ENCODE measurements at regions not wholly inside any gene's neighbourhood (a gene's known extent, or its start where the extent isn't known, plus 50 kb on each side); places are given as distances from the start of the nearest gene placed in this dataset.

DNA sequence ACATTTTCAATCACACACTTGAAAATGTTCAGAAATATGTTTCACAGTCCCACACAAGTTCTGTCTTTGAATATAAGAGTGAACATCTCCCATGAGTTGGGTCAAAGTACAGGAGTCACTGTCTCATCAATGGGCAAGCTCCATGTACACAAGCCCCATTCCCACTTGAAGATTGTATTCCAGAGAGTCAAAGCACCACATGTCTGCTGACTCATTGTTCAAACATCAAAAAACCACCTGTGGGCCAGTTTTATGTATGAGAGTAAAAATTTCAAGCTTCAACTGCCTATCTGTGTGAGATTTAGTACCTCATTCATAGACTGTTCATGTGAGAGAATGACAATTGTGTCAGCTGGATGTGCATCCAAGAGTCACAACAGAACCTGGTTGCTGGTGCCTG lies 1174.4 kb upstream of the AMELY start:
- TF ChIP-seq, protein P1, sequence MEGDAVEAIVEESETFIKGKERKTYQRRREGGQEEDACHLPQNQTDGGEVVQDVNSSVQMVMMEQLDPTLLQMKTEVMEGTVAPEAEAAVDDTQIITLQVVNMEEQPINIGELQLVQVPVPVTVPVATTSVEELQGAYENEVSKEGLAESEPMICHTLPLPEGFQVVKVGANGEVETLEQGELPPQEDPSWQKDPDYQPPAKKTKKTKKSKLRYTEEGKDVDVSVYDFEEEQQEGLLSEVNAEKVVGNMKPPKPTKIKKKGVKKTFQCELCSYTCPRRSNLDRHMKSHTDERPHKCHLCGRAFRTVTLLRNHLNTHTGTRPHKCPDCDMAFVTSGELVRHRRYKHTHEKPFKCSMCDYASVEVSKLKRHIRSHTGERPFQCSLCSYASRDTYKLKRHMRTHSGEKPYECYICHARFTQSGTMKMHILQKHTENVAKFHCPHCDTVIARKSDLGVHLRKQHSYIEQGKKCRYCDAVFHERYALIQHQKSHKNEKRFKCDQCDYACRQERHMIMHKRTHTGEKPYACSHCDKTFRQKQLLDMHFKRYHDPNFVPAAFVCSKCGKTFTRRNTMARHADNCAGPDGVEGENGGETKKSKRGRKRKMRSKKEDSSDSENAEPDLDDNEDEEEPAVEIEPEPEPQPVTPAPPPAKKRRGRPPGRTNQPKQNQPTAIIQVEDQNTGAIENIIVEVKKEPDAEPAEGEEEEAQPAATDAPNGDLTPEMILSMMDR (IDR thresholded peaks at IDR 0.05), result no peak
- TF ChIP-seq POLR2AphosphoS5 (IDR thresholded peaks at IDR 0.05) (no peak), POLR2A (IDR thresholded peaks at IDR 0.05) (no peak)

Measured in gastroesophageal sphincter (tissue), 3 donors.